Epithelial cell of proximal tubule (primary cell): ENCODE measurements at regions not wholly inside any gene's neighbourhood (a gene's known extent, or its start where the extent isn't known, plus 50 kb on each side); places are given as distances from the start of the nearest gene placed in this dataset.
"Not testable (repeated sequence)": the region's sequence is repeated elsewhere in the genome, so short reads cannot be mapped to it uniquely, and the experiment has no call there.

Experiments
- DNase-seq: peaks from one replicate; pipeline ENCODE4 v3.0.0-alpha.2; 2011; ENCODE audit warnings: low read depth
- H3K4me3 ChIP-seq: 2 replicates; pipeline ENCODE4 v1.5.1; 2011; ENCODE audit warnings: low read depth, mild to moderate bottlenecking, low read length
- CTCF ChIP-seq: conservative IDR thresholded peaks from 2 replicates; pipeline ENCODE4 v1.5.1; 2012; ENCODE audit warnings: low read depth, mild to moderate bottlenecking, low read length

GRCh38 chr2:121839584-121839983 is 84.1 kb downstream of the TSN start:
- no peak for DNase-seq
- TF ChIP-seq CTCF: peak; percentile 33
- no peak overlapping the region for H3K4me3 ChIP-seq

GRCh38 chr2:121849236-121849635 is 93.8 kb downstream of the TSN start:
- TF ChIP-seq CTCF: no peak
- no peak overlapping the region for H3K4me3 ChIP-seq
- DNase-seq: no peak

GRCh38 chr2:121853149-121853548 is 97.7 kb downstream of the TSN start:
- not testable (repeated sequence) for DNase-seq, H3K4me3 ChIP-seq

GRCh38 chr2:121855510-121855909 is 100.1 kb downstream of the TSN start:
- no peak overlapping the region for H3K4me3 ChIP-seq
- DNase-seq: no peak
- TF ChIP-seq CTCF: no peak

GRCh38 chr2:121856360-121856759 is 100.9 kb downstream of the TSN start:
- H3K4me3 ChIP-seq: no peak overlapping the region
- TF ChIP-seq CTCF: no peak
- DNase-seq: no peak

- TF ChIP-seq CTCF: no peak
- no peak for DNase-seq
- no peak overlapping the region for H3K4me3 ChIP-seq
These were observed 102.9 kb downstream of the TSN start for GRCh38 chr2:121858369-121858768.

- no peak for DNase-seq
- TF ChIP-seq CTCF: no peak
- no peak overlapping the region for H3K4me3 ChIP-seq
These were observed 103.4 kb downstream of the TSN start for GRCh38 chr2:121858847-121859246.

GRCh38 chr2:121860033-121860757 is 104.7 kb downstream of the TSN start:
- no peak overlapping the region for H3K4me3 ChIP-seq
- DNase-seq: peak; percentile 87

More at GRCh38 chr2:121860033-121860757, 104.7 kb downstream of the TSN start:
- no peak for TF ChIP-seq CTCF
